ENCODE measurements at regions not wholly inside any gene's neighbourhood (a gene's known extent, or its start where the extent isn't known, plus 50 kb on each side); places are given as distances from the start of the nearest gene placed in this dataset.

DNA sequence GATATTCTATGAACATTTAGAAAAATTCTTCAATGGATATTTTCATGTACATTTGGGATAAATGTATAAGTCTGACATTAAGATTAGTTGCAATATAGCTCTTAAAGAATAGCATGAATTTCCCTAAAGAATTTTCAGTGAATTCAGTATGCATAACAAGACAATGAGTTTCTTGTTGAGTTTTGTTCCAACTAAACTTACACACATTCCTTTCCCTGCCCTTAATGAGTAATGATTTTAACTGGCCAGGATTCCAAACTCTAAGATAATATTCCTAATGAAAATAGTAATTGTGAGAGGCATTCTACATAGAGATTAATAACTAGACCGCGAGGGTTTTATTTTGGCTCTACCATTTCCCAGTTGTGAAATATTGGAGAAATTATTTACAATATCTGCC is 390.3 kb upstream of the GALNT5 start:
- TF ChIP-seq POLR2AphosphoS5 (IDR thresholded peaks at IDR 0.05) (no peak), POLR2A (IDR thresholded peaks at IDR 0.05) (no peak)
- TF ChIP-seq, protein P1, sequence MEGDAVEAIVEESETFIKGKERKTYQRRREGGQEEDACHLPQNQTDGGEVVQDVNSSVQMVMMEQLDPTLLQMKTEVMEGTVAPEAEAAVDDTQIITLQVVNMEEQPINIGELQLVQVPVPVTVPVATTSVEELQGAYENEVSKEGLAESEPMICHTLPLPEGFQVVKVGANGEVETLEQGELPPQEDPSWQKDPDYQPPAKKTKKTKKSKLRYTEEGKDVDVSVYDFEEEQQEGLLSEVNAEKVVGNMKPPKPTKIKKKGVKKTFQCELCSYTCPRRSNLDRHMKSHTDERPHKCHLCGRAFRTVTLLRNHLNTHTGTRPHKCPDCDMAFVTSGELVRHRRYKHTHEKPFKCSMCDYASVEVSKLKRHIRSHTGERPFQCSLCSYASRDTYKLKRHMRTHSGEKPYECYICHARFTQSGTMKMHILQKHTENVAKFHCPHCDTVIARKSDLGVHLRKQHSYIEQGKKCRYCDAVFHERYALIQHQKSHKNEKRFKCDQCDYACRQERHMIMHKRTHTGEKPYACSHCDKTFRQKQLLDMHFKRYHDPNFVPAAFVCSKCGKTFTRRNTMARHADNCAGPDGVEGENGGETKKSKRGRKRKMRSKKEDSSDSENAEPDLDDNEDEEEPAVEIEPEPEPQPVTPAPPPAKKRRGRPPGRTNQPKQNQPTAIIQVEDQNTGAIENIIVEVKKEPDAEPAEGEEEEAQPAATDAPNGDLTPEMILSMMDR (IDR thresholded peaks at IDR 0.05): no peak
